CD14-positive monocyte (primary cell): ENCODE measurements at regions not wholly inside any gene's neighbourhood (a gene's known extent, or its start where the extent isn't known, plus 50 kb on each side); places are given as distances from the start of the nearest gene placed in this dataset.

Experiments used
- DNase-seq, 3 donors: peaks; one replicate each; pipeline ENCODE4 v3.0.0-alpha.2; 2011 to 2022
- H2AFZ ChIP-seq: 2 replicates; pipeline ENCODE4 v1.6.0; 2012; ENCODE audit warnings: mild to moderate bottlenecking, low read depth, low read length, inconsistent platforms; ENCODE audit not compliant: insufficient read depth, poor library complexity, severe bottlenecking
- H3K27ac ChIP-seq, 2 donors: 1 replicate in 1 of 2; 2 replicates in 1 of 2; pipeline ENCODE4 v1.5.1; 2012 to 2013; ENCODE audit warnings: low read length in 2 of 2, control low read depth in 1 of 2, inconsistent platforms in 1 of 2, low read depth in 1 of 2, mild to moderate bottlenecking in 1 of 2
- H3K27me3 ChIP-seq, 2 donors: one replicate each; pipeline versions ENCODE4 v1.6.0 to v1.6.1; 2011 to 2013; ENCODE audit warnings: low read length in 2 of 2; ENCODE audit not compliant: control insufficient read depth in 2 of 2, insufficient read depth in 2 of 2
- H3K36me3 ChIP-seq, 2 donors: replicated peaks in 1 of 2; 1 replicate in 1 of 2; 2 replicates in 1 of 2; pipeline versions ENCODE4 v1.5.1 to v1.6.1; 2012 to 2013; ENCODE audit warnings: low read length in 2 of 2, control low read depth in 1 of 2, inconsistent platforms in 1 of 2, mild to moderate bottlenecking in 1 of 2; ENCODE audit not compliant: insufficient read depth in 2 of 2, control insufficient read depth in 1 of 2
- H3K4me1 ChIP-seq, 2 donors: 1 replicate in 1 of 2; 2 replicates in 1 of 2; pipeline versions ENCODE4 v1.5.1 to v1.6.1; 2012 to 2013; ENCODE audit warnings: low read length in 2 of 2, control low read depth in 1 of 2, inconsistent platforms in 1 of 2, mild to moderate bottlenecking in 1 of 2, moderate library complexity in 1 of 2; ENCODE audit not compliant: insufficient read depth in 2 of 2, control insufficient read depth in 1 of 2
- H3K4me2 ChIP-seq: replicated peaks from 2 replicates; pipeline ENCODE3; 2012; ENCODE audit warnings: low read length, moderate library complexity, mild to moderate bottlenecking; ENCODE audit not compliant: poor library complexity, severe bottlenecking; ENCODE audit errors: extremely low read depth
- H3K4me3 ChIP-seq, 3 experiments: fragments of 200-600 bp in 1 of 3; sonication (generic) in 1 of 3; replicated peaks in 1 of 3; 1 replicate in 2 of 3; 2 replicates in 1 of 3; pipeline ENCODE4 v1.5.1; 2011 to 2013; ENCODE audit warnings: low read length in 3 of 3, mild to moderate bottlenecking in 3 of 3, control low read depth in 2 of 3, low read depth in 2 of 3, inconsistent platforms in 1 of 3, moderate library complexity in 1 of 3
- H3K79me2 ChIP-seq: 2 replicates; pipeline ENCODE4 v1.6.0; 2012; ENCODE audit warnings: mild to moderate bottlenecking, control low read depth, inconsistent platforms, low read length, moderate library complexity; ENCODE audit not compliant: insufficient read depth
- H3K9ac ChIP-seq: 2 replicates; pipeline ENCODE4 v1.6.0; 2017; ENCODE audit warnings: low read length, mild to moderate bottlenecking; ENCODE audit not compliant: insufficient read depth, poor library complexity, severe bottlenecking
- H3K9me3 ChIP-seq, 2 donors: replicated peaks in 1 of 2; 1 replicate in 1 of 2; 2 replicates in 1 of 2; pipeline versions ENCODE4 v1.5.1 to v1.6.1; 2012 to 2013; ENCODE audit warnings: low read length in 2 of 2, control low read depth in 1 of 2; ENCODE audit not compliant: control insufficient read depth in 1 of 2, insufficient read depth in 1 of 2
- H4K20me1 ChIP-seq: 2 replicates; pipeline ENCODE4 v1.6.0; 2012; ENCODE audit warnings: mild to moderate bottlenecking, low read length, control low read depth, moderate library complexity; ENCODE audit not compliant: insufficient read depth
- H3K27ac Mint-ChIP-seq, 7 donors: one replicate each; pipeline ENCODE4 v1.8.0; 2020; ENCODE audit warnings: mild to moderate bottlenecking in 7 of 7, mixed read lengths in 7 of 7, moderate library complexity in 6 of 7, inconsistent platforms in 2 of 7
- H3K27me3 Mint-ChIP-seq, 3 donors: one replicate each; pipeline ENCODE4 v1.8.0; 2021 to 2022; ENCODE audit warnings: low read depth in 3 of 3, mild to moderate bottlenecking in 3 of 3, mixed read lengths in 3 of 3, moderate library complexity in 3 of 3, inconsistent platforms in 1 of 3
- H3K36me3 Mint-ChIP-seq, 2 donors: one replicate each; pipeline ENCODE4 v1.8.0; 2020; ENCODE audit warnings: mixed read lengths in 2 of 2, inconsistent platforms in 1 of 2, mild to moderate bottlenecking in 1 of 2
- H3K4me1 Mint-ChIP-seq: one replicate; pipeline ENCODE4 v1.8.0; 2020; ENCODE audit warnings: mild to moderate bottlenecking, mixed read lengths
- H3K4me3 Mint-ChIP-seq, 2 donors: one replicate each; pipeline ENCODE4 v1.8.0; 2020; ENCODE audit warnings: mild to moderate bottlenecking in 2 of 2, mixed read lengths in 2 of 2, moderate library complexity in 1 of 2
- H3K9me3 Mint-ChIP-seq, 7 donors: one replicate each; pipeline ENCODE4 v1.8.0; 2020 to 2022; ENCODE audit warnings: mixed read lengths in 7 of 7, mild to moderate bottlenecking in 6 of 7, moderate library complexity in 6 of 7, inconsistent platforms in 2 of 7
- CTCF ChIP-seq: fragments of 200-600 bp; IDR thresholded peaks from one replicate; pipeline ENCODE4 v1.8.0; 2022; ENCODE audit warnings: antibody characterized with exemption, mild to moderate bottlenecking
- WGBS: methylation state at CpG from one replicate; pipeline ENCODE4 v1.1.5; 2013; ENCODE audit warnings: missing lambda C conversion rate; ENCODE audit not compliant: insufficient coverage; 5-methylcytosine and 5-hydroxymethylcytosine counted together
- intact Hi-C, 2 donors: fragments of 100-400 bp; cut with micrococcal nuclease; formaldehyde crosslinking; loops; one replicate each; pipeline versions ENCODE4 v1.15.0 to v1.15.1; 2023

GRCh38 chr11:128085276-128085675 lies 502.1 kb downstream of the ETS1 start:
- no peak overlapping the region for H3K27ac ChIP-seq
- Mint-ChIP-seq H3K4me3 (no peak overlapping the region), H3K36me3 (no peaks in the 10 kb centered on the region), H3K9me3 (peaks cover 13 to 38% (median 20%) of the 10 kb centered on the region in 7 donors), H3K27me3 (peaks cover 0 to 2% (median 0%) of the 10 kb centered on the region in 3 donors), H3K4me1 (no peaks in the 10 kb centered on the region), H3K27ac (no peak overlapping the region)
- WGBS: 0% methylated on average over 1 of the region's 1 CpG
- H3K4me1 ChIP-seq: no peaks in the 10 kb centered on the region
- no peaks in the 10 kb centered on the region for H4K20me1 ChIP-seq
- intact Hi-C loops: no loop called here
- H3K36me3 ChIP-seq: no peaks in the 10 kb centered on the region
- H3K9me3 ChIP-seq: peaks cover 7 to 20% of the 10 kb centered on the region in 2 donors
- H2AFZ ChIP-seq: no peak overlapping the region
- no peaks in the 10 kb centered on the region for H3K27me3 ChIP-seq
- no peak overlapping the region for H3K4me2 ChIP-seq
- H3K79me2 ChIP-seq: no peaks in the 10 kb centered on the region
- no peak for DNase-seq
- no peak overlapping the region for H3K4me3 ChIP-seq
- no peak for TF ChIP-seq CTCF
- no peak overlapping the region for H3K9ac ChIP-seq

GRCh38 chr11:128082574-128082973 lies 504.8 kb downstream of the ETS1 start:
- H3K4me1 Mint-ChIP-seq: no peaks in the 10 kb centered on the region
- no CpG with 5 or more reads among the region's 2 CpGs for WGBS

More at GRCh38 chr11:128082574-128082973, 504.8 kb downstream of the ETS1 start:
- intact Hi-C loops: no loop called here
- Histone ChIP-seq H3K4me2 (no peak overlapping the region), H3K4me3 (no peak overlapping the region), H4K20me1 (no peaks in the 10 kb centered on the region), H3K4me1 (no peaks in the 10 kb centered on the region), H3K79me2 (no peaks in the 10 kb centered on the region), H3K27me3 (no peaks in the 10 kb centered on the region), H3K27ac (no peak overlapping the region), H3K9ac (no peak overlapping the region), H2AFZ (no peak overlapping the region), H3K9me3 (peaks cover 0 to 12% of the 10 kb centered on the region in 2 donors), H3K36me3 (no peaks in the 10 kb centered on the region)
- no peak overlapping the region for H3K27ac Mint-ChIP-seq
- no peaks in the 10 kb centered on the region for H3K36me3 Mint-ChIP-seq
- no peak for DNase-seq
- no peak overlapping the region for H3K4me3 Mint-ChIP-seq
- no peak for TF ChIP-seq CTCF
- peaks cover 0 to 2% (median 2%) of the 10 kb centered on the region in 3 donors for H3K27me3 Mint-ChIP-seq
- H3K9me3 Mint-ChIP-seq: peaks cover 6 to 23% (median 11%) of the 10 kb centered on the region in 7 donors
